HG02759 (cell line): ENCODE measurements at regions not wholly inside any gene's neighbourhood (a gene's known extent, or its start where the extent isn't known, plus 50 kb on each side); places are given as distances from the start of the nearest gene placed in this dataset.
A peak's percentile ranks its signal among the peaks of the same experiment; 100 is the strongest.
"Not testable (repeated sequence)": the region's sequence is repeated elsewhere in the genome, so short reads cannot be mapped to it uniquely, and the experiment has no call there.

Source experiments
- ATAC-seq: cut with Tn5 transposase; IDR thresholded peaks from one replicate; pipeline ENCODE4 v1.9.1; 2021; ENCODE audit warnings: mild to moderate bottlenecking, moderate library complexity; ENCODE audit not compliant: unreplicated experiment

GRCh38 chrX:3881898-3882552, 168.6 kb upstream of the PRKX start:
- peak; percentile 97 for ATAC-seq

DNA sequence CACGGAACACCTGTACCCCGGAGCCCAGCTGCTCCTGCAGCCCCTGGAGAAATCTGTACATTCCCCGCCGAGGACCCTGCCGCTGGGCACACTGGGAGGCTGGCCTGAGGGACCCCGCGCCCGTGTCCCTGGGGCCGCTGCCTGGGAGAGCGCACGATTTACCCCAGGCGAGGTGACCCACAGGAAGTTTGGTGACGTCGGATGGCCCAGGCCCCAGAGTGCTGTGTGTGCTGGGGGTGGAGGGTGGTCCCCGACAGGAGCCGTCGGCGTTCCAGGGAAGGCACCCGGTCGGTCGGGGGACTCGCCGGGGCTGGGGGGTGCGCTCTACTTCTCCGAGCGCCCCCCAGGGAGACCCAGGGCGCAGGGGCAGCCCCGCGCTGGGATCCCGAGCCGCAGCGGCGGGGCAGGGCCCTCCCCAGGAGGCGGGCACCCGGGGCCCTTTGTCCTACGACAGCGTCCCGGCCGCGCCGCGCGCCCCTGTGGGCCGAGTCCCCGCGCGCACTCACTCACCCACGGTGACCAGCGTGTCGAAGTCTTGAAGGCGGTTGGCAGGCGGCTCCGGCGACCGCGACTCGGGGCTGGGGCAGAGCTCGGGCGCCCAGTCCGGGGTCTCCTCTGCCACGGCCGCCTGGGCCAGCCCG, 167.9 kb upstream of the PRKX start:
- peak; percentile 36 for ATAC-seq

- ATAC-seq = not testable (repeated sequence)
These were observed 162.9 kb upstream of the PRKX start for GRCh38 chrX:3876393-3876792.

- not testable (repeated sequence) for ATAC-seq
These were observed 162.2 kb upstream of the PRKX start for GRCh38 chrX:3875638-3876037.

DNA sequence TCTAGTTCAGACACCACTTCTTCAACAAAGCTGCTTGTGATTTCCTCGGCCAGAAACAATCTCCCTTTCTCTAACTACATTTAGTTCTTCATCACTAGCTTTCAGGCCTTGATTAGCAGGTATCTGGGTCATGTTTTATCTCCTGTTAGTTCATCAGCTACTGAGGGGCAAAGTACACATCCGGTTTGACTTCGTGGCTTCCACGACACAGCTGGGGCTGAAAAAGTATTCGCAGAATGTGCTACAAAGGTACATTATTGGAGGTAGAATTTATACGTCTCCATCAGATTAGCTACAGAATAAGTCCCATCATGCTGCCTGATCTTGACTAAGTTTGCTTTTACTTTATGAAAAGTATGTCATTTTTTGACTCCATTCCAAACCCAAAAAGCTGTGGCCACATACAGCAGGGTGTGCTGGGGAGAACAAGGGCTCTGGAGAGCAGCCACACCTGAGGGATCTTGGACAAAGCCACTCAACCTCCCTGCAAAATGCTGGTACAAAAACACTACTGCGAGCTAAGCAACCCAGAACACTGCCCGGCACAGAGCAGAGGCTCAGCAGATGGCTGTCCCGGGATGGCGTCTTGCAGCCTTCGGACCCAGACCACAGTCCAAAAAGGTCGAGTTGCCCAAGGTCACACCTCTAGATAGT, 158.9 kb upstream of the PRKX start:
- not testable (repeated sequence) for ATAC-seq

DNA sequence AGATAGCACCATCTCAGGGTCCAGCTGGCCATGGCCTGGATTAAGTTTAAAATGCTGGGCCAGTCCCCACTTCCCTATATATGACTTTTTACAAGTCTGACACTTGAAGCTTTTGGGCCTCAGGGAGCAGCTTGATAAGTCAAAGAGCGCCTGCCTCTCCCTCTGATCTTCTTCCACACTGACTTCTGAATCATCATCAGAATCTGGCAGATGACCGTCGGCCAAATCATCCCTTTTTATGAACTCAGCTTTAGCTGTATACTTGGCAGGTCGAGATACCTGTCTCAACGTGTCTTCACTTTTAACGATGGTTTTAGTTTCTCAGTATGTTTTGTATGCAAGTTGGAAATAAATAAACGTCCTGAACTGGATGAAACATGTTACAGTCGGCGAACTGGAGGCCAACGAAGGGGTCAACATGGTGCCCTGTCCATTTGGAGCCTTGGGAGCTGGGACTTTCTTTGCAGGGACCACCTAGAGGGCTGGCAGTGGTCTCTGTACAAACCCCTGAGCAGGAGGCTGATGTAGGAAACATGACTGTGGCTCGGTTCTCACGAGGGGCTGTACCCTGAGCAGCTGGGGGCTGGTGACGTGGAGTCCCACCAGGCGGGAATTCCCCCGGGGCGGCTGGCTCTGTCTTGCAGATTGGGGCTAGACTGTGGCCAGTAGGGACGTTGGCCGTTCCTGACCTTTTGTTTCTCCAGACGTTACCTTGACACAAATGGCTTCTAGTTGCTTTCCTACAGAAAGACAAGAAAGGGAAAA, 153.8 kb upstream of the PRKX start:
- not testable (repeated sequence) for ATAC-seq

DNA sequence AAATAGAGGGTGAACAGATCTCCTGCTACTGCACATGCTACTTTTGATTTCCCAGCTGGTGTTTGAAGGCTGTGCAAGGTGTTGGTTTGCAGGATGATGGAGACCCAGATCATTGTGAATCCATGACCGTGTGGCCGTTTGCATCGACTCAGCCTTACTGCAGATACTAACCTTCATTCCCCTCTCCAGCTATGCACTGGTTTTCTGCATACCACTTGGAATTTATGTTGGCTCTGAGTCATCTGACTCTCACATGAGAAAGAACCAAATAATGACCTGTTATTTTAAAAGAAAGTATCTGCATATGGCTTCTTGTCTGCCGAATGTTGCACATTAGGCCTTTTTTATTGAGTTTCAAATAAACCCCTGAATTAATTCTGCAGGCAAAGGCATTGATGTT, 144.9 kb upstream of the PRKX start:
- ATAC-seq = not testable (repeated sequence)

GRCh38 chrX:3843522-3844145, 130.2 kb upstream of the PRKX start:
- peak; percentile 93 for ATAC-seq

DNA sequence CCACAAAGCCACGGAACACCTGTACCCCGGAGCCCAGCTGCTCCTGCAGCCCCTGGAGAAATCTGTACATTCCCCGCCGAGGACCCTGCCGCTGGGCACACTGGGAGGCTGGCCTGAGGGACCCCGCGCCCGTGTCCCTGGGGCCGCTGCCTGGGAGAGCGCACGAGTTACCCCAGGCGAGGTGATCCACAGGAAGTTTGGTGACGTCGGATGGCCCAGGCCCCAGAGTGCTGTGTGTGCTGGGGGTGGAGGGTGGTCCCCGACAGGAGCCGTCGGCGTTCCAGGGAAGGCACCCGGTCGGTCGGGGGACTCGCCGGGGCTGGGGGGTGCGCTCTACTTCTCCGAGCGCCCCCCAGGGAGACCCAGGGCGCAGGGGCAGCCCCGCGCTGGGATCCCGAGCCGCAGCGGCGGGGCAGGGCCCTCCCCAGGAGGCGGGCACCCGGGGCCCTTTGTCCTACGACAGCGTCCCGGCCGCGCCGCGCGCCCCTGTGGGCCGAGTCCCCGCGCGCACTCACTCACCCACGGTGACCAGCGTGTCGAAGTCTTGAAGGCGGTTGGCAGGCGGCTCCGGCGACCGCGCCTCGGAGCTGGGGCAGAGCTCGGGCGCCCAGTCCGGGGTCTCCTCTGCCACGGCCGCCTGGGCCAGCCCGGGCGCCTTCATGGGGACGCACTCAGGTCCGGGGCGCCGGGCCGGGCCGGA, 129.5 kb upstream of the PRKX start:
- ATAC-seq = peak; percentile 66

DNA sequence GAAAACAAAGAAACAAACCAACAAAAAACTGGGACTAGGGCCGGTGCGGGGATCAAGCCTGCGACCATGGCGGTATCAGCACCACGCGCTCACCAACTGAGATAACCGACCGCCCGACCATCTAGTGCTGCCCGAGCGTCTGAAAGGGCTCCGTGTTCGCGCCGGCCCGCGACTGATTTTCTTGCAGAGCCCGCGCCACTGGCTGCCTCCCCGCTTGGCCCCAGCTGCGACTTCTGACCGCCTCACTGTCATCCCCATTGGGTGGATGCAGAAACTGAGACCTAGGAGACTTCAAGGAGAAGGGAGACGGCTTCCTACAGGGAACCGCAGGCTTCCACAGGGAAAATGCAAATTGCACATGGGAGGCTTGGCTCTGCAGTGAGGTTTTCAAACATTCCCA, 125.3 kb upstream of the PRKX start:
- not testable (repeated sequence) for ATAC-seq

DNA sequence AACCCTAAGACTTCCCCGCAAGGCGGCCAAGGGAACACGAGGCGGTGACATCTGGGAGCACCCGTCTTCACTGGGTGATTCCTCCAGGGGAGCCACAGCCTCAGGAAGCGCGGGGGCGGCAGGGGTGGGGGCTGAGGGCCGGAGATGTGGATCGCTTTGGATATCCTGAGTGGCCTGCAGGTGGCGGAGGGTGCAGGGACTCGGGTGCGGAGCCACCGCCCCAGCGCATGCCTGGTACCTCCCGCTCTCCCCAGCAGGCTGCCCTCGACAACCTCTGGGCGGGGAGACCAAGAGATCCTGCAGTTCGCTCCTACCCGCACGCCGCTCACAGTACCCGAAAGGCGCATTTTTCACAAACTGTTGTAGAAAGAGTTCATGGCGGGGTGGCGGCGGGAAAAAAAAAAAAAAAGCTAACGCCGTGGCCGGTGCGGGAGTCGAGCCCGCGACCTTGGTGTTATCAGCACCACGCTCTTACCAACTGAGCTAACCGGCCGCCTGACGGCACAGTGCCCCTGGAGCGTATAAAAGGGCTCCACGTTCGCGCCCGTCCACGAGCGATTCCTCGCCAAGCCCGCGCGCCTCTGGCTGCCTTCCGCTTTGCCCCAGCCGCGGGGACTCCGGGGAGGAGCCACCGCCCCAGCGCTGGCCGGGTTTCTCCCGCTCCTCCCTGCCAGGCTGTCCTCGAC, 124.7 kb upstream of the PRKX start:
- ATAC-seq = not testable (repeated sequence)

- ATAC-seq = not testable (repeated sequence)
These were observed 123.8 kb upstream of the PRKX start for GRCh38 chrX:3837211-3837610.

DNA sequence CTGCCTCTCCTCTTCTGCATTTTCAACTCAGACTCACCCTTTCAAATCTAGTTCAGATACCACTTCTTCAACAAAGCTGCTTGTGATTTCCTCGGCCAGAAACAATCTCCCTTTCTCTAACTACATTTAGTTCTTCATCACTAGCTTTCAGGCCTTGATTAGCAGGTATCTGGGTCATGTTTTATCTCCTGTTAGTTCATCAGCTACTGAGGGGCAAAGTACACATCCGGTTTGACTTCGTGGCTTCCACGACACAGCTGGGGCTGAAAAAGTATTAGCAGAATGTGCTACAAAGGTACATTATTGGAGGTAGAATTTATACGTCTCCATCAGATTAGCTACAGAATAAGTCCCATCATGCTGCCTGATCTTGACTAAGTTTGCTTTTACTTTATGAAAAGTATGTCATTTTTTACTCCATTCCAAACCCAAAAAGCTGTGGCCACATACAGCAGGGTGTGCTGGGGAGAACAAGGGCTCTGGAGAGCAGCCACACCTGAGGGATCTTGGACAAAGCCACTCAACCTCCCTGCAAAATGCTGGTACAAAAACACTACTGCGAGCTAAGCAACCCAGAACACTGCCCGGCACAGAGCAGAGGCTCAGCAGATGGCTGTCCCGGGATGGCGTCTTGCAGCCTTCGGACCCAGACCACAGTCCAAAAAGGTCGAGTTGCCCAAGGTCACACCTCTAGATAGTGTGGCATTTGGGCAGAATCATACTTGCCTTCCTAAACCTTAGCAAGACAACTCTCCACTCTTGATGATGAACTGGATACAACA, 120.5 kb upstream of the PRKX start:
- not testable (repeated sequence) for ATAC-seq

DNA sequence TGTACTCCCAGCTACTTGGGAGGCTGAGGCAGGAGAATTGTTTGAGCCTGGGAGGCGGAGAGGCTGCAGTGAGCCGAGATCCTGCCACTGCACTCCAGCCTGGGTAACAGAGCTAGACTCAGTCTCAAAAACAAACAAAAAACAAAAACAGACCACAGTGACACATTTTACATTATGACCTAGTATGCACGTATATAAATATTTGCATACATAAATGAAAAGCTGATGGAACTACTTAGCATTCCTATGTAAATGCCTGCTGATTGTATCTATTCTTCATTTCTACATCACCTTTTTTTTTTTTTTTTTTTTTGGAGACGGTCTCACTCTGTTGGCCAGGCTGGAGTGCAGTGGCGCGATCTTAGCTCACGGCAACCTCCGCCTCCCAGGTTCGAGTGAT, 116.6 kb upstream of the PRKX start:
- ATAC-seq = not testable (repeated sequence)

DNA sequence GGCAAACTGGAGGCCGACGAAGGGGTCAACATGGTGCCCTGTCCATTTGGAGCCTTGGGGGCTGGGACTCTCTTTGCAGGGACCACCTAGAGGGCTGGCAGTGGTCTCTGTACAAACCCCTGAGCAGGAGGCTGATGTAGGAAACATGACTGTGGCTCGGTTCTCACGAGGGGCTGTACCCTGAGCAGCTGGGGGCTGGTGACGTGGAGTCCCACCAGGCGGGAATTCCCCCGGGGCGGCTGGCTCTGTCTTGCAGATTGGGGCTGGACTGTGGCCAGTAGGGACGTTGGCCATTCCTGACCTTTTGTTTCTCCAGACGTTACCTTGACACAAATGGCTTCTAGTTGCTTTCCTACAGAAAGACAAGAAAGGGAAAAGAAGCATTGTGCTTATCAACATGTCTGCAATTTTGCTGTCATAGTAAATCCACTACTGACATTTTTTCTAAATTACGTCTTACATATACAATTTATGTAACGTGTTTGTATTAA, 115.6 kb upstream of the PRKX start:
- not testable (repeated sequence) for ATAC-seq

DNA sequence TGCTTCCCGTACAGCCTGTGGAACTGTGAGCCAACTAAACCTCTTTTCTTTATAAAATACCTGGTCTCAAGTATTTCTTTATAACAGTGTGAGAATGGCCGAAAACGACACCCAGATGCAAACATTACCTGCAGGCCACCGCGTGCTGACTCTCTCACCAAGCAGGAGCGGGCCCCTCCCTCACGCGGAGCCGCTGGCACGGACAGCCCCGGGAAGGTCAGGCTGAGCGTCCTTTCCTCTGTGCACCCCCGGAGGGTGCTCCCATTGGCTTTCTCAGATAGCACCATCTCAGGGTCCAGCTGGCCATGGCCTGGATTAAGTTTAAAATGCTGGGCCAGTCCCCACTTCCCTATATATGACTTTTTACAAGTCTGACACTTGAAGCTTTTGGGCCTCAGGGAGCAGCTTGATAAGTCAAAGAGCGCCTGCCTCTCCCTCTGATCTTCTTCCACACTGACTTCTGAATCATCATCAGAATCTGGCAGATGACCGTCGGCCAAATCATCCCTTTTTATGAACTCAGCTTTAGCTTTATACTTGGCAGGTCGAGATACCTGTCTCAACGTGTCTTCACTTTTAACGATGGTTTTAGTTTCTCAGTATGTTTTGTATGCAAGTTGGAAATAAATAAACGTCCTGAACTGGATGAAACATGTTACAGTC, 115.1 kb upstream of the PRKX start:
- not testable (repeated sequence) for ATAC-seq

DNA sequence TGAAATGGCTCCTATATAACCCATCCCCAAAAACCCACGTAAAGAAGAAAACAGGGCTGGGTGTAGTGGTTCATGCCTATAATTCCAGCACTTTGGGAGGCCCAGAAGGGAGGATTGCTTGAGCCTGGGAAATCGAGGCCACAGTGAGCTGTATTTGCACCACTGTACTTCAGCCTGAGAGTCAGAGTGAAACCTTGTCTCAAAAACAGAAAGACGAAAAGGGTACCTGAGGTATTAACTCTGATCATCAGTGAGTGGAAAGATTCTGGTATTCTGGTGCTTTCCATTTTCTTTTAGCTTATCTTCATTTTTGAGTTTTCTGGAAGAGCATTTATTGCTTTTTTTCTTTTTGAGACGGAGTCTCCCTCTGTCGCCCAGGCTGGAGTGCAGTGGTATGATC, 110.6 kb upstream of the PRKX start:
- peak; percentile 64 for ATAC-seq

DNA sequence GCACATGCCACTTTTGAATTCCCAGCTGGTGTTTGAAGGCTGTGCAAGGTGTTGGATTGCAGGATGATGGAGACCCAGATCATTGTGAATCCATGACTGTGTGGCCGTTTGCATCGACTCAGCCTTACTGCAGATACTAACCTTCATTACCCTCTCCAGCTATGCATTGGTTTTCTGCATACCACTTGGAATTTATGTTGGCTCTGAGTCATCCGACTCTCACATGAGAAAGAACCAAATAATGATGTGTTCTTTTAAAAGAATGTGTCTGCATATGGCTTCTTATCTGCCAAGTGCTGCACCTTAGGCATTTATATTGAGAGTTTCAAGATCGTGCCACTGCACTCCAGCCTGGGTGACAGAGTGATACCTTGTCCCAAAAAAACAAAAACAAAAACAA, 106.7 kb upstream of the PRKX start:
- no peak for ATAC-seq
